NCI-H1092 treated with DMSO at 0.1 percent for 48 hours (cell line): ENCODE measurements at regions not wholly inside any gene's neighbourhood (a gene's known extent, or its start where the extent isn't known, plus 50 kb on each side); places are given as distances from the start of the nearest gene placed in this dataset.
A peak's percentile ranks its signal among the peaks of the same experiment; 100 is the strongest.
"Not testable (repeated sequence)": the region's sequence is repeated elsewhere in the genome, so short reads cannot be mapped to it uniquely, and the experiment has no call there.

ENCODE experiments used
- DNase-seq: peaks from one replicate; lab custom pipeline; 2025; lab: John Stamatoyannopoulos, UW

- peak; percentile 37 for DNase-seq
Measured at GRCh38 chr9:16278326-16278999, 592.0 kb downstream of the BNC2 start.

GRCh38 chr9:16281707-16282106 is 588.8 kb downstream of the BNC2 start:
- DNase-seq, result no peak

GRCh38 chr9:16282216-16282615 is 588.3 kb downstream of the BNC2 start:
- peak; percentile 20 for DNase-seq

- DNase-seq, result no peak
Measured at GRCh38 chr9:16282718-16283117, 587.8 kb downstream of the BNC2 start.

GRCh38 chr9:16286160-16286559 is 584.3 kb downstream of the BNC2 start:
- no peak for DNase-seq

GRCh38 chr9:16289639-16290038 is 580.8 kb downstream of the BNC2 start:
- no peak for DNase-seq

GRCh38 chr9:16290169-16290568 is 580.3 kb downstream of the BNC2 start:
- DNase-seq, result no peak

GRCh38 chr9:16291921-16292320 is 578.5 kb downstream of the BNC2 start:
- no peak for DNase-seq

GRCh38 chr9:16293610-16294009 is 576.9 kb downstream of the BNC2 start:
- no peak for DNase-seq

GRCh38 chr9:16294133-16294770 is 576.2 kb downstream of the BNC2 start:
- DNase-seq, result no peak

GRCh38 chr9:16294940-16295339 is 575.5 kb downstream of the BNC2 start:
- not testable (repeated sequence) for DNase-seq

GRCh38 chr9:16299368-16299767 is 571.1 kb downstream of the BNC2 start:
- DNase-seq, result not testable (repeated sequence)

- DNase-seq, result no peak
Measured at GRCh38 chr9:16303506-16303905, 567.0 kb downstream of the BNC2 start.

GRCh38 chr9:16304301-16304700 is 566.2 kb downstream of the BNC2 start:
- no peak for DNase-seq

GRCh38 chr9:16306586-16306985 is 563.9 kb downstream of the BNC2 start:
- no peak for DNase-seq

- DNase-seq, result no peak
Measured at GRCh38 chr9:16307626-16308195, 562.8 kb downstream of the BNC2 start.

GRCh38 chr9:16308645-16309044 is 561.8 kb downstream of the BNC2 start:
- no peak for DNase-seq

GRCh38 chr9:16309082-16309468 is 561.4 kb downstream of the BNC2 start:
- DNase-seq, result no peak

GRCh38 chr9:16309469-16310271 is 560.8 kb downstream of the BNC2 start:
- DNase-seq, result no peak

- DNase-seq, result no peak
Measured at GRCh38 chr9:16310278-16311110, 560.0 kb downstream of the BNC2 start.

GRCh38 chr9:16312116-16312515 is 558.4 kb downstream of the BNC2 start:
- no peak for DNase-seq
